ENCODE measurements at regions not wholly inside any gene's neighbourhood (a gene's known extent, or its start where the extent isn't known, plus 50 kb on each side); places are given as distances from the start of the nearest gene placed in this dataset.

GRCh38 chr11:28417601-28418323 lies 309.6 kb downstream of the METTL15 start:
- DNase-seq (ENCODE audit: low read depth in 2 of 2): no peak

- DNase-seq (ENCODE audit: low read depth in 2 of 2): no peak
Observed at GRCh38 chr11:28412029-28412428, 303.8 kb downstream of the METTL15 start.

GRCh38 chr11:28401446-28401845 lies 293.3 kb downstream of the METTL15 start:
- DNase-seq (ENCODE audit: low read depth in 2 of 2): no peak

GRCh38 chr11:28400331-28401100 lies 292.3 kb downstream of the METTL15 start:
- DNase-seq (ENCODE audit: low read depth in 2 of 2): peak; percentile 8 to 11

- no peak for DNase-seq (ENCODE audit: low read depth in 2 of 2)
Observed at GRCh38 chr11:28393348-28393747, 285.2 kb downstream of the METTL15 start.

- peak; percentile 94 to 95 for DNase-seq (ENCODE audit: low read depth in 2 of 2)
Observed at GRCh38 chr11:28384418-28384817, 276.2 kb downstream of the METTL15 start.

GRCh38 chr11:28383456-28383855 lies 275.3 kb downstream of the METTL15 start:
- peak; percentile 67 to 68 for DNase-seq (ENCODE audit: low read depth in 2 of 2)

Measured in fibroblast of skin of left quadriceps (primary cell).